ENCODE measurements at regions not wholly inside any gene's neighbourhood (a gene's known extent, or its start where the extent isn't known, plus 50 kb on each side); places are given as distances from the start of the nearest gene placed in this dataset.
A peak's percentile ranks its signal among the peaks of the same experiment; 100 is the strongest.
"Not testable (repeated sequence)": the region's sequence is repeated elsewhere in the genome, so short reads cannot be mapped to it uniquely, and the experiment has no call there.

GRCh38 chr6:150499882-150500312 is 99.8 kb upstream of the PLEKHG1 start:
- DNase-seq, result no peak

DNA sequence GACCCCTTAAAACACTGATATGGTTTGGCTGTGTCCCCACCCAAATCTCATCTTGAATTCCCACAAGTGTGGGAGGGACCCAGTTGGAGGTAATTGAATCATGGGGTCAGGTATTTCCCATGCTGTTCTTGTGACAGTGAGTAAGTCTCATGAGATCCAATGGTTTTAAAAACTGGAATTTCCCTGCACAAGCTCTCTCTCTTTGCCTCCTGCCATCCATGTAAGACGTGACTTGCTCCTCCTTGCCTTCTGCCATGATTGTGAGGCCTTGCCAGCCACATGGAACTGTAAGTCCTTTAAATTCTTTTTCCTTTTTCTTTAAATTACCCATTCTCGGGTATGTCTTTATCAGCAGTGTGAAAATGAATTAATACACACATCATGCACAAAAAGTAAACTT is 99.1 kb upstream of the PLEKHG1 start:
- DNase-seq, result not testable (repeated sequence)

GRCh38 chr6:150503041-150503440 is 96.6 kb upstream of the PLEKHG1 start:
- no peak for DNase-seq

GRCh38 chr6:150503586-150504339 is 95.9 kb upstream of the PLEKHG1 start:
- DNase-seq, result no peak

DNA sequence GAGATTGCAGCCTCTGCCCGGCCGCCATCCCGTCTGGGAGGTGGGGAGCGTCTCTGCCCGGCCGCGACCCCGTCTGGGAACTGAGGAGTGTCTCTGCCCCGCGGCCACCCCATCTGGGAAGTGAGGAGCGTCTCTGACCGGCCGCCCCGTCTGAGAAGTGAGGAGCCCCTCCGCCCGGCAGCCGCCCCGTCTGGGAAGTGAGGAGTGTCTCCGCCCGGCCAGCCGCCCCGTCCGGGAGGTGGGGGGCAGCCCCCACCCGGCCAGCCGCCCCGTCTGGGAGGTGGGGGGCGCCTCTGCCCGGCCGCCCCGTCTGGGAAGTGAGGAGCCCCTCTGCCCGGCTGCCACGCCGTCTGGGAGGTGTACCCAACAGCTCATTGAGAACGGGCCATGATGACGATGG is 92.3 kb upstream of the PLEKHG1 start:
- not testable (repeated sequence) for DNase-seq

GRCh38 chr6:150510576-150510975 is 89.1 kb upstream of the PLEKHG1 start:
- peak; percentile 60 for DNase-seq

GRCh38 chr6:150511313-150511712 is 88.4 kb upstream of the PLEKHG1 start:
- DNase-seq, result no peak

- no peak for DNase-seq
These were observed 84.8 kb upstream of the PLEKHG1 start for GRCh38 chr6:150514806-150515380.

- DNase-seq, result no peak
These were observed 83.5 kb upstream of the PLEKHG1 start for GRCh38 chr6:150516199-150516598.

DNA sequence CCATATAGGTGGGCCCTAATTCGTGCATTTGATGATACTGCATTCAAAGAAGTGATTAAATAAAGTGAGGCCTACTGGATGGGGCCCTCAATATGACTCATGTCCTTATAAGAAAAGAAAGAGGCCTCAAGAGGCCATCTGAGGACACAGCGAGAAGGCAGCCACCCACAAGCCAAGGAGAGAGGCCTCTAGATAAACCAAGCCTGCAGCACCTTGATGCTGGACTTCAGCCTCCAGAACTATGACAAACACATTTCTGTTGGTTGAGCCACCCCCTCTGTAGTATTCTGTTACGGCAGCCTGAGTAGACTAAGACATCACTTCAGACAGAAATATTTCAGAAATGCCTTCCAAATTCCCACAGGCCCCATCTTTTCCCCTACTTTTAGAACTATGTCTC is 82.5 kb upstream of the PLEKHG1 start:
- DNase-seq, result no peak

DNA sequence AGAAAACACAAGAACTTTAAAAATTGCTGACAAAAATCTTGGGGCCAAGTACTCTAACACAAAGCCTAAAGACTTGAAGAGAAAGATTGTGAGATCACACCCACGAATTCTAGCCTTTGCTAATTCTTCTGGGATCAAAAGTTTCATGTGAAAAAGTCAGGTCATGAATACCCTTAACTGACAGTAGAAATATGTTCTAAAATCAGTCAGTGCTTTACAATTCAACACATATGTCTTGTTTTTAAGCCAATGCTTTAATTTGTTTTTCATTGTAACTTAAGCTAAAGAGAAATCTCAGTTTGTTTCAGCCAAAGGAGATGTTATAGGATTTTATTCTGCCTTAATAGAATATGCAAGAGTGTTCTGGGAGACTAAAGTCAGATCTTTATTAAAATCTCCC is 78.2 kb upstream of the PLEKHG1 start:
- no peak for DNase-seq

DNA sequence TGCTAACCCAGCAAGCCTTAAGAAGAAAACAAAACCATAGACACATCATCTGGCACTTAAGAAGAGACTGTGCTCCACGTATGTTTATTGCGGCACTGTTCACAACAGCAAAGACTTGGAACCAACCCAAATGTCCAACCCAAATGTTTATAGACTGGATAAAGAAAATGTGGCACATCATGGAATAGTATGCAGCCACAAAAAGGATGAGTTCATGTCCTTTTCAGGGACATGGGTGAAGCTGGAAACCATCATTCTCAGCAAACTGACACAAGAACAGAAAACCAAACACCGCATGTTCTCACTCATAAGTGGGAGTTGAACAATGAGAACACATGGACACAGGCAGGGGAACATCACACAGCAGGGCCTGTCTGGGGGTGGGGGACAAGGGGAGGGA is 76.5 kb upstream of the PLEKHG1 start:
- not testable (repeated sequence) for DNase-seq

DNA sequence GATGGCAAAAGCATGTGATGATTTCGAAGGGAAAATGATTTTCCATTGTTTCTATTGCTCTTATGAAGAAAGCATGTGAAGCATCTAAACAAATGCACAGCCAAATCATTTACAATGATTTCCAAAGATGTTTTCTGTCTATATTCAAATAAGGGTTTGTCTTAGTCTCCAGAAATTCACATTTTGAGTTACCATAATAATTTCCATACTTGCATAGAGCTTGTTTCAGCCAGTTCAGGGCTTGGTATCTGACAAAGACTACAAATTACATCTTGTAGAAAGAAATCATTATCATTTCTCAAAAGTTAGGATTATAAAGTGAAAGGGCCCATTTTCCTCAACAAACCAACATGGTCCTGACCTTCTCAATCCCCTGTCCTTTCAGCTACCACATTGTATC is 74.4 kb upstream of the PLEKHG1 start:
- DNase-seq, result no peak

- DNase-seq, result no peak
These were observed 72.6 kb upstream of the PLEKHG1 start for GRCh38 chr6:150527100-150527499.

DNA sequence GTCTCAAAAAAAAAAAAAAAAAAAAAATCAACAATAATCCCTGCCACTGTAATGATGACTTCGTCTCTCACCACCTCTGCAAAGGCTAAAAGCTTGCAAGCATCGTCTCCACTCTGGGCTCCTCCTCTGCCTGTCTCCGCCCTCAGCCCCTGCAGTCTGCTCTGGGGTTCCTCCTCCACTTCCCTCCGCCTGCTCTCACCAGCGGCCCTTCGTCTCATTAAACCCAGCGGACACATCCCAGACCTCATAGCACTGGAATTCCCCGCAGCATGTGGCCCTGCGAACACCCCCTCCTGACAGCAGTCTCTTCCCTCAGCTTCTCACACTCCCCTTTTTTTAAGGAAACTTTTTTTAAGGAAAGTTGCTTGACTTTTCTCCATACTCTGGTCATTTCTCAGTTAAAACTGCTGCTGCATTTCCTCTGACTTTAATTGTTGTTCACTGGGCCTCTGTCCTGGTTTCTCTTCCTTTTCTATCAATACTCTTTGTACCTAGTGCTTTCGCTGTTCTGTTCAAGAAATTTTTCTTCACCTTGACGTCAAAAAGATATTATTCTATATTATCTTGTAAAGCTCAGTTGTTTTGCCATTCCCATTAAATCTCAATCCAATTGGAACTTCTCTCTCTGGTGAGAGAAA is 70.9 kb upstream of the PLEKHG1 start:
- no peak for DNase-seq

GRCh38 chr6:150529646-150530045 is 70.0 kb upstream of the PLEKHG1 start:
- no peak for DNase-seq

- DNase-seq, result peak; percentile 23
These were observed 67.7 kb upstream of the PLEKHG1 start for GRCh38 chr6:150531957-150532356.

DNA sequence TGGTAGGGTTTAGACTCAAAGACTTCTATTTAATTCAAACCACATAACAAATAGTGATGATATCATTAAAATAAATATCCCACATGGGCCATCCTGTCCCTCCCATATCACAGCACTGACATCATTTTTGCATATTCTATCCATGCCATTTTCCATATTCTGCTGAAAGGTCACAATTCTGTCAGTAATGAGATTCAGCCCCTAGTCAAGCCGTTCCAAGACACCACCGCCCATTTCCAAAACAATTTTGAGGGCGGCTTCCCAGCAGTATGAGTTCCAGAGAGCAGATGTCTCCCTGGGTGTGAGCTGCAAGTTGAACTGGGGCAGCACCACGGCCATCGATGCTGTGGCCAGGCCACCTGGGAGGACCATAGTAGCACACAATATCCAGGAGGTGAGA is 65.1 kb upstream of the PLEKHG1 start:
- no peak for DNase-seq

DNA sequence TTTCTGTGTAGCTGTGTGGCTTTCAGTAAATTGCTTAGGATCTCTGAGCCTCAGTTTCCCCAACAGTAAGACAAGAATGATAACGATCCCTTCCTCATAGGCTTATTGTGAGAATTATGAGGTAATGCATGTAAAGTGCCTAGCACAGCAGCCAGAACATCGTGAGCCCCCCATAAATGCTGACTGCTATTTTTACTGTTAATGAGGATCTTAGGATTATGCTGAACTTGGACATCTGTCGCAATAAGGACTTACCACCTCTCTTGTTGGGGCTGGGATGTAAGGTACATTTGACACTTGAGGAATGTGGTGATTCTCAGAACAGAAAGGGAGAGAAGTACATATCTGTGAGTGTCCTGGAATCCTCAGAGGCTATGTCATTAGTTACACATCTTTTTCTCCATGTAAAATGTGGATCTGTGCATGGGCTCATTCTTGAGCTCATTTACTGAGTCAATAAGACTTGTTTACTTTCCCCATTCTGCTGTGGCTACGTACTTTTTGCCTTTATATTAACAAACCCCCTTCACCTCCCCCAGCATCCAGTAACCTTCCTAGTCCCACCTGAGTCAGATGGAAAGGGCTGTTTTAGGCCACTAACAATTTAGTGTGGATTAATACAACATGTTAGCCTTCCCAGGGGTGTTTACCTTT is 64.4 kb upstream of the PLEKHG1 start:
- no peak for DNase-seq

- no peak for DNase-seq
These were observed 63.9 kb upstream of the PLEKHG1 start for GRCh38 chr6:150535818-150536220.

DNA sequence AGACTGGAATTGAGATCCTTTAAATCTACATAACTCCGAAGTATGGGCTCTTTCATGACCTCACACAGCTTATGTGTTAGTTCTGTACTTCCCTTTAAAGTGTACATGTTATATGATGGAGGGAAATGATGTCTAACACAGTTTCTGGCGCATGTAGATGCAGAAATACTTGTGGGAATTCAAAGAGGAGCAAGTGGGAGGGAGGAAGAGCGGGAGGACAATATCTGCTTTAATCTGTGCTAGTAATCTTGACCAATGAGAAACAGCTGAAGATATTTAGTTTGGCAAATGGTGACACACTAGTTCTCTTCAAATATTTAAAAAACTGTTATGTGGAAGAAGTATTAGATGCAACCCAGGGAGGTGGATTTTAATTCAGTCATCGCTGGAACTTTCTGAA is 62.9 kb upstream of the PLEKHG1 start:
- DNase-seq, result no peak

DNA sequence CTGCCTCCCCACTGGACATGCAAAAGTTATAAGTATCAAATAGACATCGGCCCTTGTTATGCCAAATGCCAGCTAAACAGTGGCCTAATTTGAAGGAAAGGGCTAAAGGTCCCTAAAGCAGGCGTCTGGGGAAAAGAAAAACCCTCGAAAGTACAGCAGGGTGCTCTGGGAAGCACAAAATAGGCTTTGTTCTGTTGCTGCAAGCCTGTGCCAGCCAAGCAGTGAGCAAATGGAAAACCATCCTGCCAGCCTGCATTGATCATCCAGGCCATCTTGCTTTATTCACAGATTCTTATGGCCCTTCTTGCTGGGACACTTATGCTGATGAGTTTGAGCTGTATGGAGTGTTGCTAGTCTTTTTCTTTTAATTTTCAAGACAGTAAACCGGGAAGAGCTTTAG is 62.2 kb upstream of the PLEKHG1 start:
- no peak for DNase-seq

GRCh38 chr6:150537893-150538292 is 61.8 kb upstream of the PLEKHG1 start:
- no peak for DNase-seq

- DNase-seq, result no peak
These were observed 60.6 kb upstream of the PLEKHG1 start for GRCh38 chr6:150539111-150539510.
